ENCODE measurements at regions not wholly inside any gene's neighbourhood (a gene's known extent, or its start where the extent isn't known, plus 50 kb on each side); places are given as distances from the start of the nearest gene placed in this dataset.

DNA sequence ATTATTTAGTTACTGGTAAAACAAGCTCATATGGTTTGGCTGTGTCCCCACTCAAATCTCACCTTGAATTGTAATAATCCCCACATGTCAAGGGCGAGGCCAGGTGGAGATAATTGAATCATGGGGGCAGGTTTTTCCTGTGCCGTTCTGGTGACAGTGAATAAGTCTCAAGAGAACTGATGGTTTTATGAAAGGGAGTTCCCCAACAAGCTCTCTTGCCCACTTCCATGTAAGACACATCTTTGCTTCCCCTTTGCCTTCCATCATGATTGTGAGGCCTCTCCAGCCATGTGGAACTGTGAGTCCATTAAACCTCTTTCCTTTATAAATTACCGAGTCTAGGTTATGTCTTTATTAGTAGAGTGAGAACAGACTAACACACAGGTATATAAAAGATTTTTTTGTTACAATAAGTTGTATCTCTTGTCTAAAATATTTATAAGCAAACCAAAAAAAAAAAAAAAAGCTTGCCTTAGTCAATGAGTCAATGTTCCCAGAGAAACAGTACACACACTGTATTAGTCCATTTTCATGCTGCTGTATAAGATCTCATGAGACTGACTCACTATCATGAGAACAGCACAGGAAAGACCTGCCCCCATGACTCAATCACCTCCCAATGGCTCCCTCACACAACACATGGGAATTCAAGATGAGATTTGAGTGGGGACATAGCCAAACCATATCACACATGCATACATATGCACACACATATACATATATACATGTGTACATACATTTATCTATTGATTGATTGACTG, 138.3 kb downstream of the BASP1 start:
- H2AFZ ChIP-seq (ENCODE audit: low read depth, low read length), result no peak overlapping the region
- TF ChIP-seq EZH2 (IDR thresholded peaks at IDR 0.05; ENCODE audit: insufficient read depth, low read length), result no peak
- TF ChIP-seq, protein P1, sequence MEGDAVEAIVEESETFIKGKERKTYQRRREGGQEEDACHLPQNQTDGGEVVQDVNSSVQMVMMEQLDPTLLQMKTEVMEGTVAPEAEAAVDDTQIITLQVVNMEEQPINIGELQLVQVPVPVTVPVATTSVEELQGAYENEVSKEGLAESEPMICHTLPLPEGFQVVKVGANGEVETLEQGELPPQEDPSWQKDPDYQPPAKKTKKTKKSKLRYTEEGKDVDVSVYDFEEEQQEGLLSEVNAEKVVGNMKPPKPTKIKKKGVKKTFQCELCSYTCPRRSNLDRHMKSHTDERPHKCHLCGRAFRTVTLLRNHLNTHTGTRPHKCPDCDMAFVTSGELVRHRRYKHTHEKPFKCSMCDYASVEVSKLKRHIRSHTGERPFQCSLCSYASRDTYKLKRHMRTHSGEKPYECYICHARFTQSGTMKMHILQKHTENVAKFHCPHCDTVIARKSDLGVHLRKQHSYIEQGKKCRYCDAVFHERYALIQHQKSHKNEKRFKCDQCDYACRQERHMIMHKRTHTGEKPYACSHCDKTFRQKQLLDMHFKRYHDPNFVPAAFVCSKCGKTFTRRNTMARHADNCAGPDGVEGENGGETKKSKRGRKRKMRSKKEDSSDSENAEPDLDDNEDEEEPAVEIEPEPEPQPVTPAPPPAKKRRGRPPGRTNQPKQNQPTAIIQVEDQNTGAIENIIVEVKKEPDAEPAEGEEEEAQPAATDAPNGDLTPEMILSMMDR (IDR thresholded peaks at IDR 0.05; ENCODE audit: insufficient read depth, low read depth, low read length), result no peak
- Mint-ChIP-seq H3K27ac (ENCODE audit: unreplicated experiment) (no peak overlapping the region), H3K27me3 (ENCODE audit: low read depth, unreplicated experiment) (peaks cover 5% of the 10 kb centered on the region), H3K9me3 (ENCODE audit: unreplicated experiment) (peaks cover 14% of the 10 kb centered on the region), H3K36me3 (ENCODE audit: low read depth, unreplicated experiment) (no peaks in the 10 kb centered on the region), H3K4me1 (ENCODE audit: low read depth, unreplicated experiment) (peaks cover 10% of the 10 kb centered on the region), H3K4me3 (ENCODE audit: unreplicated experiment) (no peak overlapping the region)
- H3K4me1 ChIP-seq (ENCODE audit: insufficient read depth, low read length), result peaks cover 7% of the 10 kb centered on the region
- H3K27ac ChIP-seq (ENCODE audit: low read depth, low read length), result no peak overlapping the region
- DNase-seq (ENCODE audit: low read depth), result peak; percentile 71
- FAIRE-seq, result no peak
- H3K4me3 ChIP-seq (ENCODE audit: insufficient read depth, low read depth, low read length), result no peak overlapping the region
- H3K4me2 ChIP-seq (ENCODE audit: low read length), result no peak overlapping the region
- no peaks in the 10 kb centered on the region for H3K79me2 ChIP-seq (ENCODE audit: insufficient read depth, low read length)
- H3K9ac ChIP-seq (ENCODE audit: low read length), result no peak overlapping the region
- no peaks in the 10 kb centered on the region for H4K20me1 ChIP-seq (ENCODE audit: insufficient read depth, low read length)
- H3K27me3 ChIP-seq (ENCODE audit: insufficient read depth, low read length), result no peaks in the 10 kb centered on the region
- no peaks in the 10 kb centered on the region for H3K36me3 ChIP-seq (ENCODE audit: insufficient read depth, low read length)
- no peaks in the 10 kb centered on the region for H3K9me3 ChIP-seq (ENCODE audit: insufficient read depth, low read depth, low read length)

DNA sequence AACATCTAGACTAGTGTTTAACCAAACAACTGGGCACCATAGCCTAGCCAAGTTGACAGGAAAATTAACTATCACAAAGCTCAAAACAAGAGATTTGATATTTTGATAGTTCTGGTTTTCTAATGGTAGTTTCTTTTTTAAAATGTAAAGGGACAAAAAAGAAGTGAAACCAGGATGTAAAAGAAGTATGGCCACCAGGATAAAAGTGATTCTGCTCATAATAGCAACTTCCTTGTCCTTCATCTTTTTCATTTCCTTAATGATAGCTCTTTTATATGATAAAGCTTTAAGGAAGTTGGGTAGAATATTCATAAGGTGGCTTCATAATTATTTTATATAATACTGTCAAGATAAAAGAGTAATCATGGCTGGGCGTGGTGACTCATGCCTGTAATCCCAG, 139.1 kb downstream of the BASP1 start:
- peaks cover 4% of the 10 kb centered on the region for H3K27me3 Mint-ChIP-seq (ENCODE audit: low read depth, unreplicated experiment)
- no peak overlapping the region for H3K4me3 ChIP-seq (ENCODE audit: insufficient read depth, low read depth, low read length)
- peaks cover 16% of the 10 kb centered on the region for H3K9me3 Mint-ChIP-seq (ENCODE audit: unreplicated experiment)
- DNase-seq (ENCODE audit: low read depth), result no peak
- no peak overlapping the region for H3K27ac ChIP-seq (ENCODE audit: low read depth, low read length)
- TF ChIP-seq, protein P1 (IDR thresholded peaks at IDR 0.05; ENCODE audit: insufficient read depth, low read depth, low read length), result no peak
- no peak for TF ChIP-seq EZH2 (IDR thresholded peaks at IDR 0.05; ENCODE audit: insufficient read depth, low read length)
- H3K36me3 ChIP-seq (ENCODE audit: insufficient read depth, low read length), result no peaks in the 10 kb centered on the region
- H3K79me2 ChIP-seq (ENCODE audit: insufficient read depth, low read length), result no peaks in the 10 kb centered on the region
- no peak overlapping the region for H3K9ac ChIP-seq (ENCODE audit: low read length)
- no peak overlapping the region for H2AFZ ChIP-seq (ENCODE audit: low read depth, low read length)
- H3K4me1 Mint-ChIP-seq (ENCODE audit: low read depth, unreplicated experiment), result peaks cover 10% of the 10 kb centered on the region
- peaks cover 7% of the 10 kb centered on the region for H3K4me1 ChIP-seq (ENCODE audit: insufficient read depth, low read length)
- no peaks in the 10 kb centered on the region for H3K36me3 Mint-ChIP-seq (ENCODE audit: low read depth, unreplicated experiment)
- no peaks in the 10 kb centered on the region for H3K9me3 ChIP-seq (ENCODE audit: insufficient read depth, low read depth, low read length)
- no peak overlapping the region for H3K4me3 Mint-ChIP-seq (ENCODE audit: unreplicated experiment)
- FAIRE-seq, result no peak
- H4K20me1 ChIP-seq (ENCODE audit: insufficient read depth, low read length), result no peaks in the 10 kb centered on the region
- H3K27ac Mint-ChIP-seq (ENCODE audit: unreplicated experiment), result no peak overlapping the region
- H3K4me2 ChIP-seq (ENCODE audit: low read length), result no peak overlapping the region
- H3K27me3 ChIP-seq (ENCODE audit: insufficient read depth, low read length), result no peaks in the 10 kb centered on the region

DNA sequence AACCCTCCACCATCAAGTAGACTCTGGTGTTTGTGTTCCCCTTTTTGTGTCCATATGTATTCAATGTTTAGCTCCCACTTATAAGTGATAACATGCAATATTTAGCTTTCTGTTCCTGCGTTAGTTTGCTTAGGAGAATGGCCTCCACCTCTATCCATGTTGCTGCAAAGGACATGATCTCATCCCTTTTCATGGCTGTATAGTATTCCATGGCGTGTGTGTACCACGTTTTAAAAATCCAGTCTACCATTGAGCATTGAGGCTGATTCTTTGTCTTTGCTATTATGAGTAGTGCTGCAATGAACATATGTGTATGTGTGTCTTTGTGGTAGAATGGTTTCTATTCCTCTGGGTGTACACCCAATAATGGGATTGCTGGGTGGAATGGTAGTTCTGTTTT, 140.1 kb downstream of the BASP1 start:
- H3K9me3 Mint-ChIP-seq (ENCODE audit: unreplicated experiment), result peaks cover 16% of the 10 kb centered on the region

More for the DNA sequence above, 140.1 kb downstream of the BASP1 start:
- Histone ChIP-seq H3K9me3 (ENCODE audit: insufficient read depth, low read depth, low read length) (no peaks in the 10 kb centered on the region), H3K4me1 (ENCODE audit: insufficient read depth, low read length) (peaks cover 7% of the 10 kb centered on the region), H3K27me3 (ENCODE audit: insufficient read depth, low read length) (no peaks in the 10 kb centered on the region), H3K4me3 (ENCODE audit: insufficient read depth, low read depth, low read length) (no peak overlapping the region), H3K79me2 (ENCODE audit: insufficient read depth, low read length) (no peaks in the 10 kb centered on the region), H3K4me2 (ENCODE audit: low read length) (no peak overlapping the region), H2AFZ (ENCODE audit: low read depth, low read length) (no peak overlapping the region), H4K20me1 (ENCODE audit: insufficient read depth, low read length) (no peaks in the 10 kb centered on the region), H3K9ac (ENCODE audit: low read length) (no peak overlapping the region), H3K27ac (ENCODE audit: low read depth, low read length) (no peak overlapping the region), H3K36me3 (ENCODE audit: insufficient read depth, low read length) (no peaks in the 10 kb centered on the region)
- Mint-ChIP-seq H3K27ac (ENCODE audit: unreplicated experiment) (no peak overlapping the region), H3K4me3 (ENCODE audit: unreplicated experiment) (no peak overlapping the region), H3K36me3 (ENCODE audit: low read depth, unreplicated experiment) (no peaks in the 10 kb centered on the region), H3K27me3 (ENCODE audit: low read depth, unreplicated experiment) (no peaks in the 10 kb centered on the region), H3K4me1 (ENCODE audit: low read depth, unreplicated experiment) (peaks cover 10% of the 10 kb centered on the region)
- TF ChIP-seq, protein P1 (IDR thresholded peaks at IDR 0.05; ENCODE audit: insufficient read depth, low read depth, low read length), result no peak
- TF ChIP-seq EZH2 (IDR thresholded peaks at IDR 0.05; ENCODE audit: insufficient read depth, low read length), result no peak
- FAIRE-seq, result peak; percentile 73
- no peak for DNase-seq (ENCODE audit: low read depth)

All from astrocyte (in vitro differentiated cells and primary cell).